ENCODE measurements at regions not wholly inside any gene's neighbourhood (a gene's known extent, or its start where the extent isn't known, plus 50 kb on each side); places are given as distances from the start of the nearest gene placed in this dataset.

- Histone ChIP-seq H3K4me3 (no peak overlapping the region), H2AFZ (no peak overlapping the region), H3F3A (ENCODE audit: insufficient read depth, low read depth) (no peaks in the 10 kb centered on the region), H3K36me3 (ENCODE audit: low read depth) (no peaks in the 10 kb centered on the region), H3K9me3 (ENCODE audit: insufficient read depth, low read depth) (no peaks in the 10 kb centered on the region), H3K27me3 (ENCODE audit: insufficient read depth, low read depth) (no peaks in the 10 kb centered on the region), H3K27ac (no peak overlapping the region), H3K9me2 (ENCODE audit: insufficient read depth) (no peaks in the 10 kb centered on the region), H4K20me1 (ENCODE audit: insufficient read depth) (no peaks in the 10 kb centered on the region), H3K4me1 (replicated peaks; ENCODE audit: insufficient read depth) (no peaks in the 10 kb centered on the region), H3K79me2 (ENCODE audit: low read depth) (no peaks in the 10 kb centered on the region), H3K4me2 (no peak overlapping the region)
- BruUV-seq (replicated peaks), result no TSS peak
- no peak for DNase-seq
- TF ChIP-seq, protein P1, sequence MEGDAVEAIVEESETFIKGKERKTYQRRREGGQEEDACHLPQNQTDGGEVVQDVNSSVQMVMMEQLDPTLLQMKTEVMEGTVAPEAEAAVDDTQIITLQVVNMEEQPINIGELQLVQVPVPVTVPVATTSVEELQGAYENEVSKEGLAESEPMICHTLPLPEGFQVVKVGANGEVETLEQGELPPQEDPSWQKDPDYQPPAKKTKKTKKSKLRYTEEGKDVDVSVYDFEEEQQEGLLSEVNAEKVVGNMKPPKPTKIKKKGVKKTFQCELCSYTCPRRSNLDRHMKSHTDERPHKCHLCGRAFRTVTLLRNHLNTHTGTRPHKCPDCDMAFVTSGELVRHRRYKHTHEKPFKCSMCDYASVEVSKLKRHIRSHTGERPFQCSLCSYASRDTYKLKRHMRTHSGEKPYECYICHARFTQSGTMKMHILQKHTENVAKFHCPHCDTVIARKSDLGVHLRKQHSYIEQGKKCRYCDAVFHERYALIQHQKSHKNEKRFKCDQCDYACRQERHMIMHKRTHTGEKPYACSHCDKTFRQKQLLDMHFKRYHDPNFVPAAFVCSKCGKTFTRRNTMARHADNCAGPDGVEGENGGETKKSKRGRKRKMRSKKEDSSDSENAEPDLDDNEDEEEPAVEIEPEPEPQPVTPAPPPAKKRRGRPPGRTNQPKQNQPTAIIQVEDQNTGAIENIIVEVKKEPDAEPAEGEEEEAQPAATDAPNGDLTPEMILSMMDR (conservative IDR thresholded peaks at IDR 0.05), result no peak
- TF ChIP-seq EZH2 (IDR thresholded peaks at IDR 0.05; ENCODE audit: low read depth), result no peak
- ChIA-PET POLR2A (ENCODE audit: unreplicated experiment) (interaction anchor here (0.5 kb wide), 1 partner anchor 286 kb away, joined by 6 read pairs; no protein-coding TSS in a partner anchor), CTCF (interaction anchor here (0.6 kb wide), 1 partner anchor 47 kb away, joined by 3 read pairs; no protein-coding TSS in a partner anchor)
- intact Hi-C loops (cut with micrococcal nuclease; ENCODE audit: unreplicated experiment), result no loop called here
Observed at GRCh38 chr16:85429776-85430522, 183.2 kb upstream of the GSE1 start.

- H3K9me3 ChIP-seq (ENCODE audit: insufficient read depth, low read depth), result no peaks in the 10 kb centered on the region
- CTCF ChIA-PET, result no interaction called here
- no peaks in the 10 kb centered on the region for H3F3A ChIP-seq (ENCODE audit: insufficient read depth, low read depth)
- no peak overlapping the region for H3K27ac ChIP-seq
- no peak overlapping the region for H3K4me2 ChIP-seq
- intact Hi-C loops (cut with micrococcal nuclease; ENCODE audit: unreplicated experiment), result no loop called here
- TF ChIP-seq, protein P1 (conservative IDR thresholded peaks at IDR 0.05), result no peak
- TF ChIP-seq EZH2 (IDR thresholded peaks at IDR 0.05; ENCODE audit: low read depth), result no peak
- H3K79me2 ChIP-seq (ENCODE audit: low read depth), result no peaks in the 10 kb centered on the region
- no peak overlapping the region for H2AFZ ChIP-seq
- H3K9me2 ChIP-seq (ENCODE audit: insufficient read depth), result no peaks in the 10 kb centered on the region
- no peak for DNase-seq
- no TSS peak for BruUV-seq (replicated peaks)
- no peaks in the 10 kb centered on the region for H3K27me3 ChIP-seq (ENCODE audit: insufficient read depth, low read depth)
- H4K20me1 ChIP-seq (ENCODE audit: insufficient read depth), result no peaks in the 10 kb centered on the region
- H3K4me1 ChIP-seq (replicated peaks; ENCODE audit: insufficient read depth), result no peaks in the 10 kb centered on the region
- H3K4me3 ChIP-seq, result no peak overlapping the region
- no peaks in the 10 kb centered on the region for H3K36me3 ChIP-seq (ENCODE audit: low read depth)
- POLR2A ChIA-PET (ENCODE audit: unreplicated experiment), result no interaction called here
Observed at GRCh38 chr16:85430523-85431421, 182.3 kb upstream of the GSE1 start.

GRCh38 chr16:85431431-85432124, 181.5 kb upstream of the GSE1 start:
- Histone ChIP-seq H3K27me3 (ENCODE audit: insufficient read depth, low read depth) (no peaks in the 10 kb centered on the region), H3K79me2 (ENCODE audit: low read depth) (no peaks in the 10 kb centered on the region), H3K4me2 (no peak overlapping the region), H3K27ac (no peak overlapping the region), H3K4me1 (replicated peaks; ENCODE audit: insufficient read depth) (no peaks in the 10 kb centered on the region), H3F3A (ENCODE audit: insufficient read depth, low read depth) (no peaks in the 10 kb centered on the region), H2AFZ (no peak overlapping the region), H3K36me3 (ENCODE audit: low read depth) (no peaks in the 10 kb centered on the region), H3K4me3 (no peak overlapping the region), H4K20me1 (ENCODE audit: insufficient read depth) (no peaks in the 10 kb centered on the region), H3K9me3 (ENCODE audit: insufficient read depth, low read depth) (no peaks in the 10 kb centered on the region), H3K9me2 (ENCODE audit: insufficient read depth) (no peaks in the 10 kb centered on the region)
- no TSS peak for BruUV-seq (replicated peaks)
- POLR2A ChIA-PET (ENCODE audit: unreplicated experiment), result no interaction called here
- TF ChIP-seq EZH2 (IDR thresholded peaks at IDR 0.05; ENCODE audit: low read depth), result no peak
- TF ChIP-seq, protein P1 (conservative IDR thresholded peaks at IDR 0.05), result no peak
- CTCF ChIA-PET, result no interaction called here
- intact Hi-C loops (cut with micrococcal nuclease; ENCODE audit: unreplicated experiment), result no loop called here
- no peak for DNase-seq

All from PC-9 (cell line).